GM21529 (cell line): ENCODE measurements at regions not wholly inside any gene's neighbourhood (a gene's known extent, or its start where the extent isn't known, plus 50 kb on each side); places are given as distances from the start of the nearest gene placed in this dataset.

Experiments used
- ATAC-seq: cut with Tn5 transposase; IDR thresholded peaks from one replicate; pipeline ENCODE4 v1.9.1; 2021; ENCODE audit not compliant: unreplicated experiment

DNA sequence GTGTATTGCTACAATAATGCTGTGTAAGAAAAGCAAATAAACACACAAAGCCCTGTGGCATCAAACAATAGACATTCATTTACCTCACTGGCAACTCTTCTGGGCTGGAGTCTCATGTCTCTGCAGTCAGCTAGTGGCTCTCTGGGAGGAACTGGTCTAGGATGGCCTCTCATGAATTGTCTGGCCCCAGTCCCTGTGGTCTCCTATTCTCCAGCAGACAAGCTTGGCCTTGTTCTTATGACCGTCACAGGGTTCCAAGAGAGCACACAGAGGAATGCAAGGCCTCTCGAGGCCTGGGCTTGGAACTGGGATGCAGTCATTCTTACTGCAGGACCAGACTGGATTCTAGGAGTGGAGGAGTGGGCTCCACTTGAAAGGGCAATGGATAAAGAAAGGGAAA lies 141.2 kb upstream of the NTM start:
- no peak for ATAC-seq

DNA sequence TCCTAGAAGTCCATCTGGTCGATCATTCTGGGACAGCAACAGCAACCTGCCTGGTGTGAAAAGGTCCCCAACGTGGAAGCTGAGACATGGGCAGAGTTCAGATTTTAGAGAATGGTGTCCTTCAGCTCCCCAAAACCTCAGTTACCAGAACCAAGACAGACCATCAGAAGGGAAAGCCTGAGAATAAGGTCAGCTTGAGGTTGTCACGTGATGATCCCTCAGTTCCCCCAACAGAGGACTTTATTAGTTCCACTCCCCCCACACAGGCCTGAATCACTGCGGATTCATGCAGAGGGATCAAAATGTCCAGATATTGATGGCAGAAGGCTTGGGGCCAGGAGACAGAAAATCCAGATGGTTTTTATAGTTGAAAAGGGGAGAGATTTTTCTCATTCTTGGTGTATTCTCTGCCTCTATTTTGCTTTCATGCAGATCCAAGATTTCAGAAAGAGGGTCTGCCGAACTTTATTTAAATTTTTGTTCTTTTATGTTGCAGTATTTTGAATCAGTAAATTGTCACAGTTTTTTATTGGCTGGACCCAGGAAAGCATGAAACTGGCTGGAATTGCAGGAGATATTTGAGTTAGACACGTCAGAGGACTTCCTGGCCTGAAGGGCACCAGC lies 139.0 kb upstream of the NTM start:
- ATAC-seq, result no peak

DNA sequence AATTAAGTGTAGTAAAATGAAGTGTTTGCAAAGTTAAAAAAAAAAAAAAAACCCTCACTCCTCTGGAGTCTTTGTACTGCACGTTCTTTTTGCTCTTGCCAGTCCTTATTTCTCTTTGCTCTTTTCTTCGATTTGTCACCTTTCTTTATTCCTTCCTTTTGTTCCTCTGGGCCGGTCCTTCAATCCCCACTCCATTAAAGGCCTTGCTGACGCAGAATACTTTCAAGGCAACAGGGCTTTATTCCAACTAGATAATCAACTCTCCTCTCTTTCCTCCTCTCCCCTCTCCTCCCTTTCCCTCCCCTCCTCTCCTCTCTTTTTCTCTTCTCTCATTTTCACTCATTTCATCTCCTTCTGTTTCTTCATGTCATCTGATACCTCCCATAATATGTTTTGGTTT lies 138.2 kb upstream of the NTM start:
- no peak for ATAC-seq

DNA sequence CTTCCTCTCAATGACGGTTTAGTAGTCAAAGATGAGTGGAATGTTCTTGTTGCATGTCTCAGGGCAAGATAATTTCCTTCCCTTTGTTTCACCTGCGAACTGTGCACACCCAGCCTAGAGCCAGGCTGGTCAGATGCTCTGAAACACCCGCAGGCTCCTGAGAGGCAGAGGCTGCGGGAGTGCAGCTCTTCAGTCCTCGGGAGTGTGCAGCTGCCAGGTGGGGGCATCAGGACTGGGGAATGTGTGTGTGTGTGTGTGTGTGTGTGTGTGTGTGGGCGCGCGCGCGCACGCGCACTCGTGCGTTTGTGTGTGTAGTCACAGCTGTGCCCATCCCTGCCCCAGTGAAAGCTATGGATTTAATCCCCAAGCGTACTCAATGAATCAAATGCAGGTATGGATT lies 136.2 kb upstream of the NTM start:
- ATAC-seq, result no peak

DNA sequence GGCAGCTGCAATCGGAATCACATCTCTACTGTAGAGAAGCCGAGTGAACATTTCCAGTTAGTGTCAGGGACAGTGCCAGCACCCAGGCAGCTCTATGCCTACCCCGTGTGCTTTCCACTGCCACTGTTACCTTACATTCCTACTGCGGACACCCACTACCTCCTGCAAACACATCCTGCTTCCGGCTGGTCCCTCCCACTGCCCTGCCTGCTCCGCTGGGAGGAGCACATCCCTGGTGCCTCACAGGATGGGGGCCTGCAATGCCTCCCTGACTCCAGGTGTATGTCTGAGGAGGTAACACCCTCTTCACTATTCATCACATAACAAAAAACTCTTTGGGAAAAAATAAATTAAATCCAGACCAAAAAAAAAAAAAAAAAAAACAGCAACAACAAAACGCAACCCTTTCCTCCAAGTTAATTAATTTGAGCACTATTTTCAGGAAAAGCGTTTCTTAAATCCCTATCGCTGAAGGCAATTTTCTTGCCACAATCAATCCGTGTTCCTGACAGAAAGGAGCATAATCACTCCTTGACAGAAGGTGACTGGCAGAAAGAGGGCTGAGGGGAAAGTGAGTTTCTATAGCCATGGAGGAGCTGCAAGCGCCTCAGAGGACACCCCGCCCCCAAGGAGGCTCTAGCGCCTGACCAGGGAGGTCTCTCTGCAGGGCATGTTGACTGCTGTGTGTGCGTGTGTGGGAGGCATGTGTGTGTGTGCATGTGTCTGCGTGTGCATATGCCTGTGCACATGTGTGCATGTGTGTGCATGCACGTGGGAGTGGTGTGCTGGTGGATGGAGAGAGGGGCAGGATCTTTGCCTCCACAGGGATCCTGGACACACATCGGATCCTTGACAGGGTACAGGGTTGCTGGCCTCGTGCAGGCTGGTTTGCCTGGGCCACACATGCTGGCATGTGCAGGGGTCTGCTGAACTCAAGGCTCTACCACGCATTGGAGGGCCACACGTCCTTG lies 134.8 kb upstream of the NTM start:
- ATAC-seq, result no peak

DNA sequence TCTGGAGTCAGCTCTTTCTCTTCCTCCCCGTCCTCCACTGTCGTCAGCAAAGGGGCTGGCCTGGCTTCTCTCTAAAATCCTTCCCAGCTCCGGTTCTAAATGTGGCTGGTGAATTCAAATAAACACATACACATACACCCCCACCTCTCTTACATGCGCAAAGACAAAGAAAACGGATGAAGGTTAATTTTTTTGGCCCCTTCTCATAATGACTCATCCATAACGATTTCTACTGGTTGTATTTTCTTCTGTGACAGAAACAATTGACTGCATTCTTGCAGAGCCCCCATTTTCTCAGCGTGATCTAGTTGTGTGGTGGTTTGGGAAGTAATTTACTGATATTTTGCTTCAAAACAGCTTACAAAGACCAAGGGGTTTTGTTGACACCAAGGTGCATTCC lies 130.0 kb upstream of the NTM start:
- ATAC-seq, result no peak

DNA sequence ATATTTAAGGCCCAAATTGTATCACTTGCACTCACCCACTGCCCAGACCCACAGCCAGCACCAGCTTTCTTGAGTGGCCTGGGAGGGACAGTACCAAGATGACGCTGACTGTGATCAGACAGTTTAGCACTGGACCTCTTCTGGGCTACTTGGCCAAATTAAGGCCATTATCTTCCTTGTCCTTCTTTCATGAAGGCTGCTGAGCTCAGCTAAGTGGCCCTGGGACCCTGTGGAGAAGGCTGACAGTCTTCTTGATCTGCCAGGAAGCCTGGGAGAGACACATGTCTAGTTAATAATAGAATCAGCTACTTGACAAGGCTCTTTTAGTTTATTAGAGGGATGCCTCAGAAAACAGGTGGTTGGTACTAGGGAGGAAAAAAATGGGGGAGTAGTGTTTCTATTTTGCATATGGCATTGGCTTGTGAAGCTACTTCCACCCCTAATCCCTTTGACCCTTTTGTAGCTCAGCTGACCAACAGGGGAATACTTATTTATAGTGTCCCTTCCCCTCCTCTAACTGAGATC lies 127.9 kb upstream of the NTM start:
- no peak for ATAC-seq

DNA sequence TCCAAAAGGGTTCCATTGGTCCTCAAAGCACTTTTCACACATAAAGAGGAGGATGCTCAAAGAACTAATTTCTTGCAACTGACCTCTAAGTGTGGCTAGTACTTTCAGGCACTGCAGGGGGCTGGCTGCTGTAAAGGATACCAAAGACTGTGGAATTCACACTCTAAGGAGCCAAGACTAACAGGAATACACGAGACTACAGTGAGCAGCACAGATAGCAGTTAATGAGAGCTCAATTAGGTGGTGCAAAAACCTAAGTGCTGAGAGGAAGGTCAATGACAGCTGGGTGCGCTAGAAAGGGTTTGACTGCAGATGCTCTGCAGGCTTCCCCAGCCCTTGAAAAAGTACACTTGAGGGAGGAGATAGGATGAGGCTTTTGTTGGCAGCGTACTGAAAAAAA lies 124.3 kb upstream of the NTM start:
- ATAC-seq, result no peak

DNA sequence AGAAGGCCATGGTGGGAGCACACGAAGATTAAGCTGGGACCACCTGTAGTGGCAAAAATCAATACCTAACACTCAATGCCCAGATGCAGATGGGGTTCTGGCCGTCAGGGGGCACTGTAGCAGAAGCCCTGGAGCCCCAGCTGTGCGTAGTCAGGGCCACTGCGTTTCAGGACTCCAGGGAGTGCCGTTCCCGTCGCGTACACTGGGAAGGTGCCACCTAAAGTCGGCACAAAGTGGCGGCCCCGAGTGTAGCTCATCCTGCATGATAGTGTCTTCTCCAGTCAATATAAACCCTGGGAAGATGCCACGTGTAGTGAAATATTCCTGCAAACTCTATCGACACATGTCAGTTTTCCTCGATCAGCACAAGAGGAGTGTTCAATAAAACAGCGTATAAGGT lies 123.8 kb upstream of the NTM start:
- ATAC-seq, result peak; percentile 49

DNA sequence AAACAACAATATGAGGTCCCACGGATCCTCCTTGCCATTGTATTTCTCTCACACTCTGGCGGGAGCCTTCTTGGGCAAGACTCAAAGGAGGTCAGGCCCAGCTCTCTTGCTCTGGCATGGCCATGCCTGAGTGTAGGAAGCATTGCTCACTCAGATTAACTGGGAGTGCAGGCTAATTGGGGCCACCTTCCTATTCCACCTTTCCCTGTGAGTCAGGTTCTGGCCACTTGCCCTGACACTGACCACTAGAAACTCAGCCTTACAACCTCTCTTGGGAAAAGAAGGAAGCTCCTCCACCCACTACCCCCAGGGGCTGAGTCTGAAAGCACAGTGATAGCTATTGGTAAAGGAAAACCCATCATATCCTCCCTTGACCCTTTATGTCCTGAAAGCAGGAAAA lies 121.8 kb upstream of the NTM start:
- ATAC-seq, result no peak

DNA sequence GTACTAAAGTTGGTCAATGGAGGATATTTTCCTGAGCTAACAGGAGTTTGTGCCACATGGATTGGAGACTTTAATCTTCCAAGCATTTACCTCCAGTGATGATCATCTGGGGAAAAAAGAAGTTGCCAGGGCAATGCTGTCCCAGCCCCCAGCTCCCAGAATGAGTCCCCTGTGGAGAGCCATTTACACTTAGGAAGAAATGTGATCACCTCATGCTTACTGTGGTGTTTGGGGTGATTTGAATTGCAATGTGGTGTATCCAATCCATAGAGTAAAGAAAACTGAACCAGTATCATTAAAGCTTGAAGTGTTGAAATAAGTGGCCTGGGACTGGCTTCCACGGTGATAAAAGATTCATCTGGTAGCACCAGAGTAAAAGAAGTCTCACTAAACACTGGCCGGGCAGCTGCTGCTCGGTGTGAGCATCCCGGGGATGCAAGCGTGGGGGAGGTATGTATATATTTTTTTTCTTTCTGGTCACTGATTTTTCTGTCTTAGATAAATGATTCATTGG lies 117.2 kb upstream of the NTM start:
- ATAC-seq, result no peak

DNA sequence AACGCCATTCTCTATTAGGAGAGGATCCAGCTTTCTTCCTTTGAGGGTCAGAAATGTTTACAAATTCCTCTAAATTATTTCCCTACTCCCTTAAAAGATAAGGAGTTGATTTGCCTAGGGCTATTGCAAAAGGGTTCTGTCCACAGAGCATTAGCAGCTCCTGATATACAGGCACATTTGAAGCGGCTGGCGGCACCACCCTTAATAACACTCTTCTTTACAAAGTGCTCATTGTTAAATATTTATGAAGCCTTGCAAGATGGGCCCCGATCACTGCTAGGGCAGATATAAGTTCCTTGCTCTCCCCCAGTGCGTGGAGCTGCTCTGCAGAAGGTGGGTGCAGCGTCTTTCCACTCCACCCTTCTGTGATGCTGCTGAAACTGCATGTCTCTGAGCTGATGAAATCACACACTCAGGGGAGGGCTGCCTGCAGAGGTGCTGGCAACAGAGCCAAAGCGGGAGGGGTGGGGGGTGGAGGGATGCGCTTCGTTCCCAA lies 116.7 kb upstream of the NTM start:
- no peak for ATAC-seq

DNA sequence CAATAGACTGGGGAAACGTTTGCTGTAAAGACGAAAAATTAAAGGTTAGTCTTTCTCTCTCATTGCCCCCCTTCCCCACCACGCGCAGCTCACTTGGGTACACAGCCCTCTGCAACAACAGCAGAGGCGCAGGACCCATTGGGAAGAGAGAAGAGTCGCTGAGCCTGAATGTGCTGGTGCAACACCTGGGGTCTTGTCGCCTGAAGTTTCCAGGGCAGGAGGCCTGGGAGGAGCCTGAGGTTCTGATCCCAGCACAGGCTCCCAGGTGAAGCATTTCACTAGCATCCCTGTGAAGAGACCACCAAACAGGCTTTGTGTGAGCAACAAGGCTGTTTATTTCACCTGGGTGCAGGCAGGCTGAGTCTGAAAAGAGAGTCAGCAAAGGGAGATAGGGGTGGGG lies 116.2 kb upstream of the NTM start:
- ATAC-seq, result no peak

DNA sequence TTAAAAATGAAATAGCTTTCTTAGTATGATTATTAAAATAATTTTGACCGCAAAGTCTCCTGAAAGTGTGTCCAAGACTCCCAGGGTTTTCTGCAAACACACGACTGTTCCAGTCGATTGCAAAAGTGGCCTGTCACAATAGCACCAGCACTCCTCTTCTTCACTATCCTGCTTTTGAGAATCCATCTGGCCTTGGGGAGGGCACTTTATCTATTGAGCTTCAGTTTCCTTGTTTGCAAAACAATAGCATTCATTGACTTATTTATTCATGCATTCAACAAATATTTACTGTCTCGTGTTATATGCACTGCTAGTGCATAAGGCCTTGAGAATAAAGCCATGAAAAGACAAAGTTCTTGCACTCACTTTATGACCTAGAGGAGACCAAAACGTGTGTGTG lies 96.2 kb upstream of the NTM start:
- ATAC-seq, result no peak

DNA sequence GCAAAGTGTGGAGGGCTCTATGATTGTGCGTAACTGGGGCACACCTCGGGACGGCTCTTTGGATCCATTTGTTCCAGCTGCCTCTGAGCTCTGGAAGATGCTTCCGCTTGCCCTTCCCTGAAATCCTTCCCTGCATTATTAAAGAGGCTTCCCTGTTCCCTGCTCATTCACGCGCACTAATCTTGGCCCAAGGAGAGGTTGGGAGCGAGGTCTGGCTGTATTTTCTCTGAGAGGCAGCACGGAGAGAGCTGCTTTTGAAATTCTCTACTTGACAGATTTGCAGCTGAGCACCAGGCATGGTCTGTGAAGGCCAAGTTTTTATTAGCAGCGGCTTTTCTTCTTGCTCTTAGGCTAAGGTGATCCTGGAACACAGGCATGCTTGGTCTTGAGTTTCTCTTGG lies 94.8 kb upstream of the NTM start:
- no peak for ATAC-seq

DNA sequence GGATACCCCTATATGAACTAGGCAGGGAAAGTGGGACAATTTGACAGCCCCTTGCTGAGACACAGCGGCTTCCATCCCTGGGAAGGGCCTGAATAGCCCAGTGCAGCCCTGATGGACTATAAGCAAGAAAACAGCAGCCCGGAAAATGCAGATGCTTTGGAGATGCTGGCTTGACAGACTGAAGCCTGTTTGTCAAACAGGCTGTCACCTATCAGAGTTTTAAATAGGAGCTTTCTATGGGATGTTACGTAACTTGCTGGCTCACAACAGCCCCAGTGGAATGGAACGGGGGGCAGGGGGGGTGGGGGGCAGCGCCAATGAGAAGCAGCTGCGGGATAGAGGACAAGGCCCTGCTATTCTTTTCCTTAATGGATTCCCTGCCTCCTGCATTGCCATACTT lies 91.9 kb upstream of the NTM start:
- ATAC-seq, result no peak

DNA sequence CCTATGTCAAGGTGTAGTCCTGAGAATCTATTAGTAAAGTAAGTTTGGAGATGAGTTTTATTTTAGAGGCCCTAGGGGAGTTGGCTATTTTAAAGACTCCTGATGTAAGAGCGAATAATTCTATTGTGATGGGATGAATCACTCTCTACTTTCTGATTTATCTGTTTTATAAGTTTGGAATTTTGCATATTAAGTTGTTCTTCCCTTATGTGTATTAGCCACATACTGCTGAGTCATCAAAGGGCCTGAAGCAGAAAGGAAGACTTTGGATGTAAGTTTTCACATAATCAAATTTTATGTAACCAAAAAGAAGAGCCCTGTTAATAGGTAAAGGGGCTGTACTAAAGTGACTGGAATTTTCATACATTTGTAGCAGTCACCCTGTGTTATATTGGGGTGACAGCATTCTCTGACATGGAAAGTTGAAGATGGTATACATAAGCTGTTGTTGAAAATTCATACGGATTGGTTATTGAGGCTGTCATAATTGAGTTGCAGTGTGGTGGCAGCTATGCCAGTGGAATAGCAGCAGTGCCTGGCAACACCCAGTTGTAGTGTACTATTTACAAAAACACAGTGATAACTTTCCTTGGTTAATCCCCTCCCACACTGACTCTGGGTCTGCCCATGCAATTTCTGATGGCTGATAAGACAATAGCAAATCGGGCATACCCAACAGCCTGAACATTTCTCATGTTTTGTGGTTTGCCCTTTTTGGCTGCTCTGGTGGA lies 90.6 kb upstream of the NTM start:
- no peak for ATAC-seq

DNA sequence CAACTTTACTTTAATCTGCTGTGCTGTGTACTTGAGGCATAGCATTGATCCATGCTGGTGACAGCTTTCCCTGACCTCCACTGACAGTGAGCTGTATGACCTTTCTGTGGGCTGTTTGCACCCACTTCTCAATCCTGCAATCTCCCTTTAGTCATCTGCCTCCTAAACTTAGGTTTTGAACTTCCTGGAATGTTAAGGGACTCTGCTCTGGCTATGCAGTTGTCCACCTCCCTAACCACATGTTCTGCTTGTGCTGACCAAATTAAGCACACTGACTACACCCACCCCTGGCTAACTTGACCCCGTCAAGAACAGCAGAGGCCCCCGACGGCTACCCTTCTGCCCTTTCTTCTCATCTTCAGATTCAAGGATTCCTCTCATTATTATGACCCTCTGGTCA lies 89.1 kb upstream of the NTM start:
- ATAC-seq, result no peak

DNA sequence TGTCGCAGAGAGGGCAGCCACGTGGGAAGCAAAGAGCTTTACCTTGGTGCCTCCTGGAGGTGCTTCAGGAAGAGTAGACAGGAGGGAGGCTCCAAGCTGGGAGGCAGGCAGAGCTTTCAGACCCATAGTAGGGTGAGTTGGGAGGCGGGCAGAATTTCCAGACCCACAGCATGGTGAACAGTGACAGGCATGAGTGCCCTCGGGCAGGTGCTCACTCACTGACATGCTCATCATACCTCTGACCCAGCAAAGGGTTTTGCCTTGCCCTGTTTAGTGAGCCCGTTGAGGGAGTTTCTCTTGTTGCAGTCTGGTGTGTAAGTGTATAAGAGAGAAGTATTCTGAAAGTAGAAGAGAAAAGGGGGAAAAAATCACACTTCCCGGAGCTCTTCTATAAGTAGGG lies 86.4 kb upstream of the NTM start:
- no peak for ATAC-seq

DNA sequence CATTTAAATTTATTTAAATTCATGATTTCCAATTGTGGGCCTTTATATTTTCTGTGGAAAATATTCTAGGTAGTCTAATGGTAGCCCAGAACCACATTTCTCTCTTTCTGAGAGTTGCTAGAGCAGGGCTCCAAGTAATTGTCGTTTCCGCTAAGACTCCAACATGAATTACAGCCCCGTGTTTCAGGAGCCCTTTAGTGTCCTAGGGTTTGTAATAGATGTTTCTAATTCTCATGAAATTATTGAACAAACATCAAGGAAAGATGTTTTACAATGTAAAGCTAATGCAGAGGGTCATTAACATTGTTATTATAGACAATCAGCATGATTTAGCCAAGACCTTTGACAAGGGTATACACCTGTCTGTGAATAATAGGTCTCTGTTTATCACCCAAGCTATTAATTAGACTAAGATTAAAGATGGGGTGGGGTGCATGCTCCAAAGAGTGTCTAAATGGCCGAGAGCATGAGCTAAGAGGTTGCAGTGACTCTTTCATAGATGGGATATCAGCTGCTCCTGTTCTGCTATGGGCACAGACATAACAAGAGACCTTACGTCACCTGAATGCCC lies 81.8 kb upstream of the NTM start:
- ATAC-seq, result no peak

DNA sequence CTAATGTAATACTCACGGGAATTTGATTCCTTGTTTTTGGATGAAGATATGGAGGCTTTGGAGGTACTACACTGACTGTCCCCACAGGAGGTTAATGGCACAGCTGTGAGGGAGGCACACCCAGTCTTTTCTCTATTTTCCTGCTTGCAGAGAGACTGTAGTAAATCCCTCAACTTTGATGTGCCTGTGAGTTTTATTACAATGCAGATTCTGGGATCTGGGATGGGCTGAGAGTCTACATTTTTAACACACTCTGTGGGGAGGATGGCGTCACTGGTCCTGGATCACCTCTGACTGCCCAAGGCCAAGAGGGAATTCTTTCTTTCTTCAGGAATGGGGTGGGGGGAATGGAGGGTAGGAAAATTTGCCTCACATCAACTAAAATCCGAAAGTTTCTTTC lies 80.2 kb upstream of the NTM start:
- no peak for ATAC-seq
